DND-41 (cell line): ENCODE measurements at regions not wholly inside any gene's neighbourhood (a gene's known extent, or its start where the extent isn't known, plus 50 kb on each side); places are given as distances from the start of the nearest gene placed in this dataset.

Experiments
- ATAC-seq: fragments of 200-7000 bp; cut with Tn5 transposase; 3 replicates; pipeline ENCODE4 v1.9.1; 2021; ENCODE audit warnings: low read depth; ENCODE audit not compliant: insufficient read depth
- DNase-seq: peaks from one replicate; pipeline ENCODE4 v3.0.0-alpha.2; 2020
- H2AFZ ChIP-seq: 2 replicates; pipeline ENCODE4 v1.6.0; 2012; ENCODE audit warnings: low read depth, low read length
- H3K27ac ChIP-seq: 2 replicates; pipeline ENCODE4 v1.5.1; 2012; ENCODE audit warnings: low read length, inconsistent platforms
- H3K27me3 ChIP-seq: fragments of 200-600 bp; sonication (generic); 2 replicates; pipeline ENCODE4 v1.6.0; 2012; ENCODE audit warnings: low read length, mild to moderate bottlenecking, inconsistent platforms; ENCODE audit not compliant: insufficient read depth, poor library complexity
- H3K36me3 ChIP-seq: 2 replicates; pipeline ENCODE4 v1.5.1; 2012; ENCODE audit warnings: low read length, inconsistent platforms; ENCODE audit not compliant: insufficient read depth
- H3K4me1 ChIP-seq: 2 replicates; pipeline ENCODE4 v1.5.1; 2012; ENCODE audit warnings: mild to moderate bottlenecking, low read length; ENCODE audit not compliant: insufficient read depth
- H3K4me2 ChIP-seq: 2 replicates; pipeline ENCODE4 v1.6.0; 2012; ENCODE audit warnings: mild to moderate bottlenecking, moderate library complexity, low read length, inconsistent platforms; ENCODE audit not compliant: insufficient read depth
- H3K4me3 ChIP-seq, 2 experiments: fragments of 200-600 bp in 1 of 2; shearing (Covaris generic) in 1 of 2; 2 replicates each; pipeline ENCODE4 v1.5.1; 2012 to 2016; ENCODE audit warnings: inconsistent platforms in 2 of 2, low read length in 2 of 2, mild to moderate bottlenecking in 2 of 2, low read depth in 1 of 2, moderate library complexity in 1 of 2
- H3K79me2 ChIP-seq: 2 replicates; pipeline ENCODE4 v1.6.0; 2012; ENCODE audit warnings: low read length, inconsistent platforms; ENCODE audit not compliant: insufficient read depth
- H3K9ac ChIP-seq: 2 replicates; pipeline ENCODE4 v1.6.0; 2012; ENCODE audit warnings: low read depth, mild to moderate bottlenecking, inconsistent platforms, low read length, moderate library complexity
- H3K9me3 ChIP-seq: 2 replicates; pipeline ENCODE4 v1.5.1; 2012; ENCODE audit warnings: low read length, moderate library complexity, mild to moderate bottlenecking, inconsistent platforms; ENCODE audit not compliant: insufficient read depth, severe bottlenecking
- H4K20me1 ChIP-seq: 2 replicates; pipeline ENCODE4 v1.6.0; 2012; ENCODE audit warnings: low read length; ENCODE audit not compliant: insufficient read depth
- CTCF ChIP-seq: IDR thresholded peaks from 2 replicates; pipeline ENCODE4 v1.5.1; 2012; ENCODE audit warnings: borderline replicate concordance, low read length, moderate library complexity, mild to moderate bottlenecking; ENCODE audit not compliant: poor library complexity, severe bottlenecking; ENCODE audit errors: extremely low read depth
- EZH2 ChIP-seq: IDR thresholded peaks from 3 replicates; pipeline ENCODE4 v1.6.1; 2012; ENCODE audit warnings: borderline replicate concordance, low read depth, mild to moderate bottlenecking, moderate library complexity, low read length, inconsistent platforms; ENCODE audit not compliant: severe bottlenecking

GRCh38 chr5:174281089-174281760 is 235.7 kb downstream of the NSG2 start:
- no peak overlapping the region for H3K4me2 ChIP-seq
- H3K9ac ChIP-seq: no peak overlapping the region
- DNase-seq: no peak
- no peaks in the 10 kb centered on the region for H3K9me3 ChIP-seq
- H3K27ac ChIP-seq: no peak overlapping the region
- no peak overlapping the region for H2AFZ ChIP-seq
- H3K4me1 ChIP-seq: no peaks in the 10 kb centered on the region
- TF ChIP-seq CTCF: no peak
- no peak for TF ChIP-seq EZH2
- ATAC-seq: no peak
- H3K4me3 ChIP-seq: no peak overlapping the region
- no peaks in the 10 kb centered on the region for H3K79me2 ChIP-seq
- H4K20me1 ChIP-seq: no peaks in the 10 kb centered on the region
- no peaks in the 10 kb centered on the region for H3K36me3 ChIP-seq
- H3K27me3 ChIP-seq: no peaks in the 10 kb centered on the region

DNA sequence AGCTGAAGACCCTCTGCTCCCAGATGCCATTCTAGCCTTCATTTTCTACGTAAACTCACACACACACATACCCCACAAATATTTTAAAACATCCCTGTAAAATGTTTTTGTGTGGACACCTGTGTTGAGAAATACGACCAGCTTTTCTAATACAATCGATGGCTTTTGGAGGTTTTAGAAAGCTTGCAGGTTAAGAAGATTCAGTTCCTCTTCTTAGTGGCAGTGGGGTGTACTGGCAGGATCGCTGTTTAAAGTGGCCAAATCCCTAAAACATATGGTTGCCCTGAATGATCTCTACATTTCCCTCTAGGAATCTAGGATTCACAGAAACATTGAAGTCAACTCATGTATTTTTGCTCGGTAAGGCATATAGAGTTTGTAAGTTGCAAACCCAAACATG is 236.3 kb downstream of the NSG2 start:
- Histone ChIP-seq H3K27me3 (no peaks in the 10 kb centered on the region), H3K27ac (no peak overlapping the region), H3K4me2 (no peak overlapping the region), H4K20me1 (no peaks in the 10 kb centered on the region), H3K79me2 (no peaks in the 10 kb centered on the region), H2AFZ (no peak overlapping the region), H3K4me1 (no peaks in the 10 kb centered on the region), H3K9me3 (no peaks in the 10 kb centered on the region), H3K36me3 (no peaks in the 10 kb centered on the region), H3K4me3 (no peak overlapping the region), H3K9ac (no peak overlapping the region)
- TF ChIP-seq CTCF: no peak
- no peak for TF ChIP-seq EZH2
- DNase-seq: no peak
- no peak for ATAC-seq

DNA sequence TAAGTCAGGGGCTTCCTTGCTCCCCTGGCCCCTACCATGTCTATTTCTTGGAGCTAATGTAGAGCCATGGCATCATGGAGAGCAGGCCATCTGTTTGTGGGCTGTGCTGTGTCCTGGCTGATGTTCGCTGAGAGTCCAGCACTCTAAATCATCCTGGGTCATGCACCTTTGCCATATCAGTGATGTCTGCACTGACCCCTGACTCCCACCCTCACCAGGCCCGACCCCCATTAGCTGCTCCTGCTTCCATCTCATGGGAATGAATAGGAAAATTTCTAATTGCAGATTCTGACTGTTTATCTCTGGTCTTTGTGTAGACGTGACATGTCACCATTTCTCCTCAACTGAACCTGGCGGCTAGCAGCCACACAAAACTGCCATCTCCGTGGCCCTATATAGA is 236.9 kb downstream of the NSG2 start:
- H3K4me3 ChIP-seq: no peak overlapping the region
- no peak overlapping the region for H3K9ac ChIP-seq
- no peak overlapping the region for H3K4me2 ChIP-seq

More for the DNA sequence above, 236.9 kb downstream of the NSG2 start:
- no peaks in the 10 kb centered on the region for H3K79me2 ChIP-seq
- H3K4me1 ChIP-seq: no peaks in the 10 kb centered on the region
- H3K27me3 ChIP-seq: no peaks in the 10 kb centered on the region
- DNase-seq (no peak), ATAC-seq (no peak)
- H2AFZ ChIP-seq: no peak overlapping the region
- no peaks in the 10 kb centered on the region for H4K20me1 ChIP-seq
- no peak overlapping the region for H3K27ac ChIP-seq
- H3K36me3 ChIP-seq: no peaks in the 10 kb centered on the region
- TF ChIP-seq EZH2 (no peak), CTCF (no peak)
- no peaks in the 10 kb centered on the region for H3K9me3 ChIP-seq
